ENCODE measurements at regions not wholly inside any gene's neighbourhood (a gene's known extent, or its start where the extent isn't known, plus 50 kb on each side); places are given as distances from the start of the nearest gene placed in this dataset.

- no peak overlapping the region for H3K4me3 ChIP-seq (ENCODE audit: low read depth, low read length)
- no peak for DNase-seq (ENCODE audit: low read depth, low spot score)
- in situ Hi-C loops (cut with HindIII; ENCODE audit: low sequenced_read_pairs) = no loop called here
- TF ChIP-seq, protein P1, sequence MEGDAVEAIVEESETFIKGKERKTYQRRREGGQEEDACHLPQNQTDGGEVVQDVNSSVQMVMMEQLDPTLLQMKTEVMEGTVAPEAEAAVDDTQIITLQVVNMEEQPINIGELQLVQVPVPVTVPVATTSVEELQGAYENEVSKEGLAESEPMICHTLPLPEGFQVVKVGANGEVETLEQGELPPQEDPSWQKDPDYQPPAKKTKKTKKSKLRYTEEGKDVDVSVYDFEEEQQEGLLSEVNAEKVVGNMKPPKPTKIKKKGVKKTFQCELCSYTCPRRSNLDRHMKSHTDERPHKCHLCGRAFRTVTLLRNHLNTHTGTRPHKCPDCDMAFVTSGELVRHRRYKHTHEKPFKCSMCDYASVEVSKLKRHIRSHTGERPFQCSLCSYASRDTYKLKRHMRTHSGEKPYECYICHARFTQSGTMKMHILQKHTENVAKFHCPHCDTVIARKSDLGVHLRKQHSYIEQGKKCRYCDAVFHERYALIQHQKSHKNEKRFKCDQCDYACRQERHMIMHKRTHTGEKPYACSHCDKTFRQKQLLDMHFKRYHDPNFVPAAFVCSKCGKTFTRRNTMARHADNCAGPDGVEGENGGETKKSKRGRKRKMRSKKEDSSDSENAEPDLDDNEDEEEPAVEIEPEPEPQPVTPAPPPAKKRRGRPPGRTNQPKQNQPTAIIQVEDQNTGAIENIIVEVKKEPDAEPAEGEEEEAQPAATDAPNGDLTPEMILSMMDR (IDR thresholded peaks at IDR 0.05; ENCODE audit: low read depth, low read length) = no peak
Observed at GRCh38 chrX:134721766-134722532, 63.7 kb upstream of the PLAC1 start.

GRCh38 chrX:134718966-134719317 is 60.7 kb upstream of the PLAC1 start:
- H3K4me3 ChIP-seq (ENCODE audit: low read depth, low read length) = no peak overlapping the region
- TF ChIP-seq, protein P1 (IDR thresholded peaks at IDR 0.05; ENCODE audit: low read depth, low read length) = no peak
- in situ Hi-C loops (cut with HindIII; ENCODE audit: low sequenced_read_pairs) = no loop called here
- DNase-seq (ENCODE audit: low read depth, low spot score) = no peak

- peak; percentile 86 for DNase-seq (ENCODE audit: low read depth, low spot score)
- TF ChIP-seq, protein P1 (IDR thresholded peaks at IDR 0.05; ENCODE audit: low read depth, low read length) = peak; percentile 6
- in situ Hi-C loops (cut with HindIII; ENCODE audit: low sequenced_read_pairs) = no loop called here
- H3K4me3 ChIP-seq (ENCODE audit: low read depth, low read length) = no peak overlapping the region
Observed at GRCh38 chrX:134718105-134718965, 60.1 kb upstream of the PLAC1 start.

DNA sequence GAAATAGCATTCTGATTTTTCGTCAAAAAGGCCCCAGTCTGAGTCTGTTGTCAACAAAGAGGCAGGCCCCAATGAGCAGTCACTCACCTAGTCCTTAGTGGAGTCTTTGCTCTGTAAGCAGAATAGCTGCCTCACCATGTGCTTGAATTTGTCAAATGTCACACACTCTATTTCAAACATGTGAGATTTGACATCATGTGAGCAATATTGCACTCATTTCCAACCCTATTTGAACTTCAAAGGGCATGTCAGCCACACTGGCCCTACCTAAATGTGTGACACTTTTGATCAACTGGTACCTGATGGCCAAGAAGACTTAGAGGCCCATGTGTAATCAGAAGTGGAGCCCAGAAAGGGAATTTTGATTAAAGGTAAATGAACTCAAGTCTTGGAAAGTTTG is 59.4 kb upstream of the PLAC1 start:
- no peak for DNase-seq (ENCODE audit: low read depth, low spot score)
- no peak overlapping the region for H3K4me3 ChIP-seq (ENCODE audit: low read depth, low read length)
- in situ Hi-C loops (cut with HindIII; ENCODE audit: low sequenced_read_pairs) = no loop called here
- TF ChIP-seq, protein P1 (IDR thresholded peaks at IDR 0.05; ENCODE audit: low read depth, low read length) = no peak

DNA sequence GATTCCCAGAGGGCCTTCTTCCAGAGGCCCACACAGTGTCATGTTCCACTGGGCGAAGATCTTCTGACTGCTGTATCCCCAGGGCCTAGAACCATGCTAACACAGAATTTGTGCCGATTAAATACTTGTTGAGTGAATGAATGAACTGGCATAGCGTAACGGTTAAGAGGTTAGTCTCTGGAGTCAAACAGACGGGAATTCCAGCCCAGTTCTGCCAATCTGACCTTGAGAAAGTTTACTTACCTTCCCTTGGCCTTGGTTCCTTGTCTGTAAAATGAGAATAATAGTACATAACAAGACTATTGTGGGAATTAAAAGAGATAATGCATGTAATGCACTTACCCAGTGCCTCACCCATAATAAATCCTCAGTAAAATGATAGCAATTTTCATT is 58.3 kb upstream of the PLAC1 start:
- H3K4me3 ChIP-seq (ENCODE audit: low read depth, low read length) = no peak overlapping the region
- no peak for DNase-seq (ENCODE audit: low read depth, low spot score)
- in situ Hi-C loops (cut with HindIII; ENCODE audit: low sequenced_read_pairs) = no loop called here
- TF ChIP-seq, protein P1 (IDR thresholded peaks at IDR 0.05; ENCODE audit: low read depth, low read length) = no peak

GRCh38 chrX:134715930-134716619 is 57.8 kb upstream of the PLAC1 start:
- in situ Hi-C loops (cut with HindIII; ENCODE audit: low sequenced_read_pairs) = no loop called here
- TF ChIP-seq, protein P1 (IDR thresholded peaks at IDR 0.05; ENCODE audit: low read depth, low read length) = no peak
- DNase-seq (ENCODE audit: low read depth, low spot score) = no peak
- H3K4me3 ChIP-seq (ENCODE audit: low read depth, low read length) = no peak overlapping the region
